ENCODE measurements at regions not wholly inside any gene's neighbourhood (a gene's known extent, or its start where the extent isn't known, plus 50 kb on each side); places are given as distances from the start of the nearest gene placed in this dataset.

DNA sequence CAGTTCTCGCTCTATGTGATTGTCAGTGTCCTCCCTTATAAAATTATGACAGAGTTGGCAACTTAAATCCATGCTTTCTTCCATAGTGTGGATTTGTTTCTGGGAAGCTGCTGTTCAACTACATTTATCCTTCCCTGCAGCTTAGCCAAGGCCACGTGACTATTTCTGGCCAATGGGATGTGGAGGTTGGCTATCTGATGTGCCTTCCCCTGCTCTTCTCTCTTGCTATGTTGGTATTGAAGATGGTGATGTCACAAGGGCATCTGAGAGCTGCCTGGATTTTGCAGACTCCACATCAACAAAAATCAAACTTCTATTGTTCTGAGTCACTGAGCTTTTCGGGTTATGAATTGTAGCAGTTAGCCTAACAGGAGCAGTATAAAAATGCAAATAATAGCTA is 164.9 kb upstream of the RHOBTB1 start:
- H3K4me3 ChIP-seq (ENCODE audit: low read depth, low read length), result no peak overlapping the region
- TF ChIP-seq, protein P1, sequence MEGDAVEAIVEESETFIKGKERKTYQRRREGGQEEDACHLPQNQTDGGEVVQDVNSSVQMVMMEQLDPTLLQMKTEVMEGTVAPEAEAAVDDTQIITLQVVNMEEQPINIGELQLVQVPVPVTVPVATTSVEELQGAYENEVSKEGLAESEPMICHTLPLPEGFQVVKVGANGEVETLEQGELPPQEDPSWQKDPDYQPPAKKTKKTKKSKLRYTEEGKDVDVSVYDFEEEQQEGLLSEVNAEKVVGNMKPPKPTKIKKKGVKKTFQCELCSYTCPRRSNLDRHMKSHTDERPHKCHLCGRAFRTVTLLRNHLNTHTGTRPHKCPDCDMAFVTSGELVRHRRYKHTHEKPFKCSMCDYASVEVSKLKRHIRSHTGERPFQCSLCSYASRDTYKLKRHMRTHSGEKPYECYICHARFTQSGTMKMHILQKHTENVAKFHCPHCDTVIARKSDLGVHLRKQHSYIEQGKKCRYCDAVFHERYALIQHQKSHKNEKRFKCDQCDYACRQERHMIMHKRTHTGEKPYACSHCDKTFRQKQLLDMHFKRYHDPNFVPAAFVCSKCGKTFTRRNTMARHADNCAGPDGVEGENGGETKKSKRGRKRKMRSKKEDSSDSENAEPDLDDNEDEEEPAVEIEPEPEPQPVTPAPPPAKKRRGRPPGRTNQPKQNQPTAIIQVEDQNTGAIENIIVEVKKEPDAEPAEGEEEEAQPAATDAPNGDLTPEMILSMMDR (IDR thresholded peaks at IDR 0.05; ENCODE audit: low read depth, low read length), result no peak

DNA sequence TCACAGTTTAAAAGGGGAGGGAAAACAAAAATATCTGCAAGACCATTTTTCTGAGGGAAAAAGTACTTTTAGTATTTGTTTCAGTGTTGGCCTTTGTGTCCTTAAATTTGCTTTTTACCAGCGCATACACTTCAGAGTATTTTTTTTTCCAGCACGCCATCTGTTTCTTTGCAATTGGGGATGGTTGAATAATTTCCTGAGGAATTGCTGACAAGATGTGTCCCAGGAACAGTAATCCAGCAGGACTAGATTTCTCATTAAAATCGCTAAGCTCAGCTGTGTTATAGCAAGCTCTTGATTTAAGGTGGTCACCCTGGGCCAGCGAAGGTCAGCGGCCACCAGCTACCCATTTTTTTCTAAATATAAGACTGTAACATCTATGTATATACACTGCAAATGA is 156.9 kb upstream of the RHOBTB1 start:
- TF ChIP-seq, protein P1 (IDR thresholded peaks at IDR 0.05; ENCODE audit: low read depth, low read length), result no peak
- H3K4me3 ChIP-seq (ENCODE audit: low read depth, low read length), result no peak overlapping the region

DNA sequence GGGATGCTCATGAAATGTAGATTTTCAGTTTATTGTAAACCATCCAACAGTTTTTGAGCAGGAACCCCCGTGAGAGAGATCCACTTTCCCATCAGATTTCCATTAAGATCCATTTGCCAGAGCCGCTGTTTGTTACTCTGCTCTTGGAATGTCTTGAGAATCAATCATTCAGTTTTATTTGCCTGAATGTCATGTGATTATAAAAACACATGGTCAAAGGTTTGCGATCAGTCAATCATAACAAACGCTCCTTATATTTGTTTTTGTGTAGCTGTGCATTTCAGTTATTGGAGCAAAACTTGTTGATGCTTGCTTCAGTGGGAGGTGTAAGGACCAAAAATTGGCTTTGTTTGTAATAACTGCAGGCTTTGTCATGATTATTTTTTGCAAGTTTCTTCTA is 155.8 kb upstream of the RHOBTB1 start:
- H3K4me3 ChIP-seq (ENCODE audit: low read depth, low read length), result no peak overlapping the region
- TF ChIP-seq, protein P1 (IDR thresholded peaks at IDR 0.05; ENCODE audit: low read depth, low read length), result no peak

DNA sequence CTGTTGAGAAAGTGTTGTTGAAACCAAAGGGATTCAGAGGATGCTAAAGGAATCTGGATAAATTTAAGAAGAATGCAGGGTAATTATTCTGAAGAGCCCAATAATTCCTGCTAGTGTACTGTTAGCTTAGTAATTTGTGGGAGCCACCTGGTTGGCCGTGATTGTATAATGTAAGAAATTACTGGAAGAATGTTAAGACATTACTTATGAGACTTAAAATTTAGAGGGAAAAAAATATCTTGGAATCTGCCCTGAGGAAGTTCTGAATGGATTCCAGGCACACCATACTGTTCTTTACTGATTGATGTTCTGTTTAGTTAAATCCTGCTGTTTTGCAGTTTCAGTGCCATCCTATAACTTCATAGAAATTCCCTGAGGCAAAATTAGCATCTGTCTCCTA is 155.0 kb upstream of the RHOBTB1 start:
- no peak overlapping the region for H3K4me3 ChIP-seq (ENCODE audit: low read depth, low read length)
- TF ChIP-seq, protein P1 (IDR thresholded peaks at IDR 0.05; ENCODE audit: low read depth, low read length), result no peak

DNA sequence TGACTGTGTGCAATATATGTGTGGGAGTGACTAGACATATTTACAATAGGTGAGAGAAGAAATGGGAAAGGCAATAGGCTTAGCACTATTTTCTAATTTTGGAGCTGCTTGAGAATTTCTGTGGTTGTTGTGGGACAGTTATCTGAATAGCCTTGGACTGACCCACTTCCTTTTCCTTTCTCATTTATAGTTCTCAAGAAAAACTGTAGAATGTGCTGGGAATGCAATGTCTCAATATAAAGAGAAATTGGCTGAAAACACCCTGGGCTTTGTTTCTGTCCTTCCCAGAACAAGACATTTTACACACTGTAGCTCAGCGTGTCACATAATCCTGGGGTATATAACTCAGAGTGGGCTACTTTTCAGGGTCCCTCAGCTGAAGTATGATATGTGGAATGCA is 153.0 kb upstream of the RHOBTB1 start:
- TF ChIP-seq, protein P1 (IDR thresholded peaks at IDR 0.05; ENCODE audit: low read depth, low read length), result no peak
- H3K4me3 ChIP-seq (ENCODE audit: low read depth, low read length), result no peak overlapping the region

DNA sequence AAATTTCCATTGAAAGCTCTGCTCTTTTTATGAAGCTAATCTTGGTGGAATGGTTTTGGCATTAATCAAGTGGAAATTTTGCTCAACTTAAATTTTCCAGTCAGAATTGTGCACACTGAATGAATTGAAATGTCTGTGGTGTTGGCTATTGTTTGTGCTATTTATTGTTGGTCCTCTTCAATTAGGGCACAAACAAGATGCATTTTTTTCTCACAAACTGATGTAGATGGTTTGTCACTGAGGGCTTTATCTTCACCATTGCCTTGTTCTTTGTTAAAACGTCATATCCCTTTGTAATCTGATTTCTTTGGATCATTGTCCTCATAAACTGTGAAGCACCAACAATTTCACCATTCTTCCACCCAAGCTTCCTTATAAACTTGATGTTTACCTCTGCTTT is 152.1 kb upstream of the RHOBTB1 start:
- no peak overlapping the region for H3K4me3 ChIP-seq (ENCODE audit: low read depth, low read length)
- TF ChIP-seq, protein P1 (IDR thresholded peaks at IDR 0.05; ENCODE audit: low read depth, low read length), result no peak

DNA sequence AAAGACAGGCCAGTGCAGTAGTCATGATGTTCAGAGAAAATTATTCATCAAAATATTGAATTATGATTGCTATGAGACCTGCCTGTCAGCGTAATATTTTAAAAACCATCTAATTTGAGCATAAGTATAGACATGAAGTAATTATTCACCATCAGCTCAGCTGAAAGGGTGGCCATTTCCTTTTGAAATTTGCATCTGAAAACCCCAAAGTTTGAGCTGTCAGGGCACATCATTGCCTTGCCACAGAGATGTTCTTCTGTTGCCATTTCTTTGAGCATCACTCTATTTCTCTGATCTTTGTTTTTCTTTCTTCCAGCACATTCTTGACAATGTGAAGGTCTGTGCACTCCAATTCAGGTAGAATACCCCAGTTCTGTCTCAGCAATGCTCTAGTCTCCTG is 147.5 kb upstream of the RHOBTB1 start:
- TF ChIP-seq, protein P1 (IDR thresholded peaks at IDR 0.05; ENCODE audit: low read depth, low read length), result no peak

More for the DNA sequence above, 147.5 kb upstream of the RHOBTB1 start:
- H3K4me3 ChIP-seq (ENCODE audit: low read depth, low read length), result no peak overlapping the region

All from WI38 (cell line).